ENCODE measurements at regions not wholly inside any gene's neighbourhood (a gene's known extent, or its start where the extent isn't known, plus 50 kb on each side); places are given as distances from the start of the nearest gene placed in this dataset.

GRCh38 chr21:28747464-28747863, 245.2 kb downstream of the LTN1 start:
- Histone ChIP-seq H3K9me3 (ENCODE audit: severe bottlenecking) (no peaks in the 10 kb centered on the region), H3K4me3 (ENCODE audit: low read depth, low read length) (no peak overlapping the region), H3K27me3 (ENCODE audit: insufficient read depth, low read depth, severe bottlenecking) (no peaks in the 10 kb centered on the region), H3K36me3 (no peaks in the 10 kb centered on the region), H3K27ac (no peak overlapping the region)
- TF ChIP-seq, protein P1, sequence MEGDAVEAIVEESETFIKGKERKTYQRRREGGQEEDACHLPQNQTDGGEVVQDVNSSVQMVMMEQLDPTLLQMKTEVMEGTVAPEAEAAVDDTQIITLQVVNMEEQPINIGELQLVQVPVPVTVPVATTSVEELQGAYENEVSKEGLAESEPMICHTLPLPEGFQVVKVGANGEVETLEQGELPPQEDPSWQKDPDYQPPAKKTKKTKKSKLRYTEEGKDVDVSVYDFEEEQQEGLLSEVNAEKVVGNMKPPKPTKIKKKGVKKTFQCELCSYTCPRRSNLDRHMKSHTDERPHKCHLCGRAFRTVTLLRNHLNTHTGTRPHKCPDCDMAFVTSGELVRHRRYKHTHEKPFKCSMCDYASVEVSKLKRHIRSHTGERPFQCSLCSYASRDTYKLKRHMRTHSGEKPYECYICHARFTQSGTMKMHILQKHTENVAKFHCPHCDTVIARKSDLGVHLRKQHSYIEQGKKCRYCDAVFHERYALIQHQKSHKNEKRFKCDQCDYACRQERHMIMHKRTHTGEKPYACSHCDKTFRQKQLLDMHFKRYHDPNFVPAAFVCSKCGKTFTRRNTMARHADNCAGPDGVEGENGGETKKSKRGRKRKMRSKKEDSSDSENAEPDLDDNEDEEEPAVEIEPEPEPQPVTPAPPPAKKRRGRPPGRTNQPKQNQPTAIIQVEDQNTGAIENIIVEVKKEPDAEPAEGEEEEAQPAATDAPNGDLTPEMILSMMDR (IDR thresholded peaks at IDR 0.05; ENCODE audit: low read depth, low read length) = no peak
- no peak for DNase-seq

DNA sequence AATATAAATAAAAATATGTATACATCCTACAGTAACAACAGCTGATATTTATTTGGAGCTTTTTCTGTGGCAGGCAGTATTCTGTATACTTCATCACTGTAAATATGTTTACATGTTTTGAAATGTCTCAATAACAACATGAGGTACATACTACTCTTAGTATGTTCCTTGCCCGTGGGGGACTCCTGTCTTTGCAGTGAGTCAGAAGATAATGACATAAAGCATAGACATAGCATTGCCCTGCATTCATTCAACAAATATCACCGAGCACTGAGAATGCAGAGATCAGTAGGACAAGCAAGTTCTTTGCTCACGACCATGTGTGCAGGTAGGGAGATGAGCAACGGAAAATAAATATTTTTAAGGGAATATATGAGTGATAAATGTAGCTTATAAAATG, 246.5 kb downstream of the LTN1 start:
- TF ChIP-seq, protein P1 (IDR thresholded peaks at IDR 0.05; ENCODE audit: low read depth, low read length) = no peak
- no peak overlapping the region for H3K27ac ChIP-seq
- no peaks in the 10 kb centered on the region for H3K27me3 ChIP-seq (ENCODE audit: insufficient read depth, low read depth, severe bottlenecking)
- no peak for DNase-seq
- H3K36me3 ChIP-seq = no peaks in the 10 kb centered on the region
- H3K9me3 ChIP-seq (ENCODE audit: severe bottlenecking) = no peaks in the 10 kb centered on the region
- no peak overlapping the region for H3K4me3 ChIP-seq (ENCODE audit: low read depth, low read length)

DNA sequence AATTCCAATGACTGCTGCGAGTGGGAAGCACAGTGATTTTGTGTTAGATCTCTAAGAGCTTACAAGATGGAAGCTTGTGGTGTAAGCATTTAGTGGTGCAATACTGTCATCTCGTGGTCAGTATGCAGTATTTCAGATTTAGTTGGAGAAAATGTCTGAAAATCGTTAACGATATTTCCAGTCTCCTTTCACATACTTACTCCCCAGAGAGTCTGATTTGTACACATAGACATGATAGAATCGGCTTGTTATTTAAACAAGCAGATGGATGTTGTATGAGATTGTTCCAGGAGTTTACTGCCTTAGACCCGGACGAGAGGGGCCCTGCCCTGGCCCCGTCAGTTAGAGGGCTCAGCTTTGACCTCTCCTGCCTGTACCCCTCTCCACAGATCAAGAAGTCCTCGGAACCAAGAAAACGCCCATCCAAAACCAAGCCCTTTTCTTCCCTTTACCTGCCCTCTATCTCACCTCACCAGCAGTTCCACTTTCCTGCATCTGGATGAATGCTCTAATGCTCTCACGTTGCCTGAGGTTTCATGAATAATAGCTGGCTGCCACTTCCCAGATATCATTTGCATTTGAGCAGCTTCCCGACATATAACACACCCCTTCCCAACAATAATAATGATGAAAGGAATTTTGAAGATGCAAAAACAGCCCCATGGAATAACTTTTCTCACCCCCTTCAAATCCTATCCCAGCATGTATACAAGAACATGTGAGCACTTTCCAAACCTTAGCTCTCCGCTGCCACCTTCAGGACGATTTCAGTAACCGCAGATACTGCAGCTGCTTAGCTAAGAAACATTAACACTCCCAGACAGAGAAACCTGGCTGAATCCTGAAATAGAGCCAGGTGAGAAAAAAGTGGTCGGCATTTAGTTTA, 247.3 kb downstream of the LTN1 start:
- no peaks in the 10 kb centered on the region for H3K27me3 ChIP-seq (ENCODE audit: insufficient read depth, low read depth, severe bottlenecking)
- peak overlapping the region; percentile 39 for H3K4me3 ChIP-seq (ENCODE audit: low read depth, low read length)
- H3K36me3 ChIP-seq = no peaks in the 10 kb centered on the region
- TF ChIP-seq, protein P1 (IDR thresholded peaks at IDR 0.05; ENCODE audit: low read depth, low read length) = peak; percentile 89
- no peak overlapping the region for H3K27ac ChIP-seq
- no peaks in the 10 kb centered on the region for H3K9me3 ChIP-seq (ENCODE audit: severe bottlenecking)
- peak; percentile 85 for DNase-seq

DNA sequence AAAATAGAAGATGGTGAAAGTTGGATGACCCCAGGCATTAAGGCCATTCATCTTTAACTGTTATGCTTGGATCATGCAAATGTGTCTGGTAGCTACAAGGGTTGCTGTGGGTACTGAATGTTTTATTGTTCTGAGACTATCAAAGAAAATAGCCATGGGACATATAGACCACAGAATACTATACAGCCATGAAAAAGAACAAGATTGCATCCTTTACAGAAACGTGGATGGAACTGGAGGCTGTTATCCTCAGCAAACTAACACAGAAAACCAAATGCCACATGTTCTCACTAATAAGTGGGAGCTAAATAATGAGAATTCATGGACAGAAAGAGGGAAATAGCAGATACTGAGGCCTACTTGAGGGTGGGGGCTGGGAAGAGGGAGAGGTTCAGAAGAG, 249.0 kb downstream of the LTN1 start:
- H3K4me3 ChIP-seq (ENCODE audit: low read depth, low read length) = no peak overlapping the region
- no peaks in the 10 kb centered on the region for H3K9me3 ChIP-seq (ENCODE audit: severe bottlenecking)
- no peak for DNase-seq
- TF ChIP-seq, protein P1 (IDR thresholded peaks at IDR 0.05; ENCODE audit: low read depth, low read length) = no peak
- no peaks in the 10 kb centered on the region for H3K27me3 ChIP-seq (ENCODE audit: insufficient read depth, low read depth, severe bottlenecking)
- H3K27ac ChIP-seq = no peak overlapping the region
- no peaks in the 10 kb centered on the region for H3K36me3 ChIP-seq

DNA sequence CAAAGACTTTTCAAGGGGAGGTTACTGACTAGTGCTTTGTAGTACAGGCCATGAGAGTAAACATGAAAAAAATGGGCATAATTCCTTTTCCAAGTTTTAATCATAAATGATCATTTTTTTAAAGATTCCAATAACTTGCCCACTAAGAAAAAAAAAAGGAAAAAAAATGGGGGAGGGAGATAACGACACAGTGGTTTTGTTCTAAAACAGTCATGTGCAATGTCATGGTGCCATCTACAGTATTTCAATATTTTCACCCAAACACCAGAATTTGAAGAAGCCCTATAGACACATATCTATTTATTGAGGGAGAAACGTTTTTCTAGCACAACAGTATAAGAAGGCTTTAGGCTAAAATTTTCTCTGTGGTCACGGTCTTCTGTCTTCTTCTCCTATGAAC, 250.2 kb downstream of the LTN1 start:
- H3K36me3 ChIP-seq = no peaks in the 10 kb centered on the region
- H3K9me3 ChIP-seq (ENCODE audit: severe bottlenecking) = no peaks in the 10 kb centered on the region
- no peaks in the 10 kb centered on the region for H3K27me3 ChIP-seq (ENCODE audit: insufficient read depth, low read depth, severe bottlenecking)
- TF ChIP-seq, protein P1 (IDR thresholded peaks at IDR 0.05; ENCODE audit: low read depth, low read length) = 0 out of 2 replicates have a peak, but pooled peaks have one; percentile 11
- no peak overlapping the region for H3K4me3 ChIP-seq (ENCODE audit: low read depth, low read length)
- H3K27ac ChIP-seq = no peak overlapping the region
- DNase-seq = no peak
